Epithelial cell of esophagus (primary cell): ENCODE measurements at regions not wholly inside any gene's neighbourhood (a gene's known extent, or its start where the extent isn't known, plus 50 kb on each side); places are given as distances from the start of the nearest gene placed in this dataset.

Experiments used
- DNase-seq: peaks from one replicate; pipeline ENCODE4 v3.0.0; 2010; ENCODE audit warnings: low read depth
- H3K4me3 ChIP-seq: 2 replicates; pipeline ENCODE4 v1.5.1; 2011; ENCODE audit warnings: mild to moderate bottlenecking, low read length, control low read depth
- CTCF ChIP-seq: IDR thresholded peaks from 2 replicates; pipeline ENCODE4 v1.5.1; 2011; ENCODE audit warnings: low read depth, mild to moderate bottlenecking, low read length, control low read depth, inconsistent platforms; ENCODE audit not compliant: insufficient read depth; ENCODE audit errors: missing control alignments

- H3K4me3 ChIP-seq: no peak overlapping the region
- DNase-seq: peak; percentile 57
- TF ChIP-seq CTCF: no peak
Measured at GRCh38 chr18:40984856-40985255, 970.2 kb upstream of the PIK3C3 start.

GRCh38 chr18:40983835-40984234 is 971.2 kb upstream of the PIK3C3 start:
- no peak overlapping the region for H3K4me3 ChIP-seq
- no peak for DNase-seq
- TF ChIP-seq CTCF: no peak

GRCh38 chr18:40980171-40980570 is 974.9 kb upstream of the PIK3C3 start:
- no peak for DNase-seq
- no peak for TF ChIP-seq CTCF
- H3K4me3 ChIP-seq: no peak overlapping the region

GRCh38 chr18:40976050-40976449 is 979.0 kb upstream of the PIK3C3 start:
- TF ChIP-seq CTCF: no peak
- no peak overlapping the region for H3K4me3 ChIP-seq
- no peak for DNase-seq

GRCh38 chr18:40974448-40974847 is 980.6 kb upstream of the PIK3C3 start:
- no peak for TF ChIP-seq CTCF
- no peak for DNase-seq
- no peak overlapping the region for H3K4me3 ChIP-seq

- no peak overlapping the region for H3K4me3 ChIP-seq
- DNase-seq: peak; percentile 58
- TF ChIP-seq CTCF: no peak
Measured at GRCh38 chr18:40962784-40963183, 992.2 kb upstream of the PIK3C3 start.

- no peak for DNase-seq
- peak; percentile 12 for TF ChIP-seq CTCF
- H3K4me3 ChIP-seq: no peak overlapping the region
Measured at GRCh38 chr18:40957533-40958070, 997.4 kb upstream of the PIK3C3 start.
